Duodenal mucosa (tissue), 2 donors: ENCODE measurements at regions not wholly inside any gene's neighbourhood (a gene's known extent, or its start where the extent isn't known, plus 50 kb on each side); places are given as distances from the start of the nearest gene placed in this dataset.

Source experiments
- H3K27ac ChIP-seq: one replicate; pipeline ENCODE4 v1.7.0; 2013; ENCODE audit warnings: low read depth, low read length
- H3K27me3 ChIP-seq, 2 donors: one replicate each; pipeline ENCODE4 v1.7.0; 2013; ENCODE audit warnings: low read length in 2 of 2, control low read depth in 1 of 2; ENCODE audit not compliant: insufficient read depth in 2 of 2, control insufficient read depth in 1 of 2
- H3K36me3 ChIP-seq, 2 donors: one replicate each; pipeline ENCODE4 v1.7.0; 2013; ENCODE audit warnings: low read length in 2 of 2, control low read depth in 1 of 2; ENCODE audit not compliant: insufficient read depth in 2 of 2, control insufficient read depth in 1 of 2
- H3K4me1 ChIP-seq, 2 donors: one replicate each; pipeline ENCODE4 v1.7.0; 2013; ENCODE audit warnings: low read length in 2 of 2, control low read depth in 1 of 2; ENCODE audit not compliant: insufficient read depth in 2 of 2, control insufficient read depth in 1 of 2
- H3K4me3 ChIP-seq, 2 donors: one replicate each; pipeline ENCODE4 v1.7.0; 2013; ENCODE audit warnings: low read length in 2 of 2, low read depth in 1 of 2
- H3K9ac ChIP-seq, 2 donors: one replicate each; pipeline ENCODE4 v1.7.0; 2013; ENCODE audit warnings: low read length in 2 of 2, low read depth in 1 of 2
- H3K9me3 ChIP-seq, 2 donors: one replicate each; pipeline ENCODE4 v1.7.0; 2013; ENCODE audit warnings: low read length in 2 of 2, control low read depth in 1 of 2; ENCODE audit not compliant: control insufficient read depth in 1 of 2

- no peaks in the 10 kb centered on the region for H3K36me3 ChIP-seq
- H3K27me3 ChIP-seq, result peaks cover 0 to 5% of the 10 kb centered on the region in 2 donors
- H3K27ac ChIP-seq, result no peak overlapping the region
- no peak overlapping the region for H3K4me3 ChIP-seq
- H3K9ac ChIP-seq, result no peak overlapping the region
- no peaks in the 10 kb centered on the region for H3K9me3 ChIP-seq
- no peaks in the 10 kb centered on the region for H3K4me1 ChIP-seq
Observed at GRCh38 chr16:86791287-86792035, 213.1 kb downstream of the FOXL1 start.

GRCh38 chr16:86794216-86794864 is 216.0 kb downstream of the FOXL1 start:
- Histone ChIP-seq H3K4me3 (no peak overlapping the region), H3K9me3 (no peaks in the 10 kb centered on the region), H3K27me3 (peaks cover 0 to 6% of the 10 kb centered on the region in 2 donors), H3K9ac (no peak overlapping the region), H3K36me3 (no peaks in the 10 kb centered on the region), H3K4me1 (no peaks in the 10 kb centered on the region), H3K27ac (no peak overlapping the region)

GRCh38 chr16:86797700-86798099 is 219.4 kb downstream of the FOXL1 start:
- Histone ChIP-seq H3K36me3 (no peaks in the 10 kb centered on the region), H3K9ac (no peak overlapping the region), H3K27me3 (peaks cover 0 to 7% of the 10 kb centered on the region in 2 donors), H3K4me1 (no peaks in the 10 kb centered on the region), H3K9me3 (no peaks in the 10 kb centered on the region), H3K27ac (no peak overlapping the region), H3K4me3 (no peak overlapping the region)

- H3K4me1 ChIP-seq, result no peaks in the 10 kb centered on the region
- peaks cover 0 to 7% of the 10 kb centered on the region in 2 donors for H3K27me3 ChIP-seq
- no peak overlapping the region for H3K9ac ChIP-seq
- H3K9me3 ChIP-seq, result no peaks in the 10 kb centered on the region
- H3K27ac ChIP-seq, result no peak overlapping the region
- no peaks in the 10 kb centered on the region for H3K36me3 ChIP-seq
- no peak overlapping the region for H3K4me3 ChIP-seq
Observed at GRCh38 chr16:86798247-86799041, 220.1 kb downstream of the FOXL1 start.

- no peak overlapping the region for H3K27ac ChIP-seq
- H3K4me1 ChIP-seq, result no peaks in the 10 kb centered on the region
- H3K9me3 ChIP-seq, result no peaks in the 10 kb centered on the region
- no peak overlapping the region for H3K4me3 ChIP-seq
- no peak overlapping the region for H3K9ac ChIP-seq
- no peaks in the 10 kb centered on the region for H3K36me3 ChIP-seq
- H3K27me3 ChIP-seq, result peaks cover 0 to 7% of the 10 kb centered on the region in 2 donors
Observed at GRCh38 chr16:86799367-86799766, 221.0 kb downstream of the FOXL1 start.

GRCh38 chr16:86800894-86801293 is 222.5 kb downstream of the FOXL1 start:
- no peaks in the 10 kb centered on the region for H3K9me3 ChIP-seq
- no peak overlapping the region for H3K4me3 ChIP-seq
- no peak overlapping the region for H3K27ac ChIP-seq
- H3K9ac ChIP-seq, result no peak overlapping the region
- H3K4me1 ChIP-seq, result no peaks in the 10 kb centered on the region
- H3K36me3 ChIP-seq, result no peaks in the 10 kb centered on the region
- H3K27me3 ChIP-seq, result peaks cover 0 to 7% of the 10 kb centered on the region in 2 donors

GRCh38 chr16:86802013-86802412 is 223.7 kb downstream of the FOXL1 start:
- no peaks in the 10 kb centered on the region for H3K9me3 ChIP-seq
- no peaks in the 10 kb centered on the region for H3K36me3 ChIP-seq
- H3K4me1 ChIP-seq, result no peaks in the 10 kb centered on the region
- no peak overlapping the region for H3K9ac ChIP-seq
- H3K27ac ChIP-seq, result no peak overlapping the region
- no peak overlapping the region for H3K4me3 ChIP-seq
- peaks cover 0 to 7% of the 10 kb centered on the region in 2 donors for H3K27me3 ChIP-seq

GRCh38 chr16:86805188-86805587 is 226.8 kb downstream of the FOXL1 start:
- Histone ChIP-seq H3K9me3 (no peaks in the 10 kb centered on the region), H3K4me3 (no peak overlapping the region), H3K36me3 (no peaks in the 10 kb centered on the region), H3K4me1 (no peaks in the 10 kb centered on the region), H3K27me3 (peaks cover 0 to 6% of the 10 kb centered on the region in 2 donors), H3K27ac (no peak overlapping the region), H3K9ac (no peak overlapping the region)

GRCh38 chr16:86806181-86806837 is 228.0 kb downstream of the FOXL1 start:
- Histone ChIP-seq H3K4me3 (no peak overlapping the region), H3K36me3 (no peaks in the 10 kb centered on the region), H3K27ac (no peak overlapping the region), H3K4me1 (no peaks in the 10 kb centered on the region), H3K9ac (no peak overlapping the region), H3K27me3 (peaks cover 0 to 6% of the 10 kb centered on the region in 2 donors), H3K9me3 (no peaks in the 10 kb centered on the region)
